SU-DHL-6 (cell line): ENCODE measurements at regions not wholly inside any gene's neighbourhood (a gene's known extent, or its start where the extent isn't known, plus 50 kb on each side); places are given as distances from the start of the nearest gene placed in this dataset.

Experiments
- EZH2phosphoT487 ChIP-seq: fragments of 200-600 bp; sonication (generic), shearing (Covaris generic); conservative IDR thresholded peaks from 2 replicates; pipeline ENCODE4 v1.6.1; 2018; ENCODE audit warnings: mild to moderate bottlenecking, antibody characterized with exemption, low read length, moderate library complexity, mixed read lengths
- TF ChIP-seq, protein P1 (sequence below): fragments of 200-600 bp; sonication (generic); IDR thresholded peaks from one replicate; pipeline ENCODE4 v1.5.1; 2017; ENCODE audit warnings: antibody characterized with exemption, mild to moderate bottlenecking, low read length, moderate library complexity; ENCODE audit not compliant: insufficient read depth, poor library complexity, severe bottlenecking

DNA sequence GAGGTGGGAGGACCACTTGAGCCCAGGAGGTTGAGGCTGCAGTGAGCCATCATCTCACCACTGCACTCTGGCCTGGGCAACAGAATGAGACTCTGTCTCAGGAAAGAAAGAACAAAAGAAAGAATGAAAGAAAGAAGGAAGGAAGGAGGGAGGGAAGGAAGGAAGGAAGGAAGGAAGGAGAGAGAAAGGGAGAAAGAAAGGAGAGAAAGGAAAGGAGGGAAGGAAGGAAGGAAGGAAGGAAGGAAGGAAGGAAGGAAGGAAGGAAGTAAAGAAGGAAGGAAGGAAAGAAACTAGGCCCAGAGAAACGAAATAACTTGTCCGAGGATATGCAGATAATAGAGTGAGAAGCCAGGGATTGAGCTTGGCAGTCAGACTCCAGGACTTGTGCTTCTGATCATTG, 102.1 kb downstream of the SKIDA1 start:
- TF ChIP-seq, protein P1, sequence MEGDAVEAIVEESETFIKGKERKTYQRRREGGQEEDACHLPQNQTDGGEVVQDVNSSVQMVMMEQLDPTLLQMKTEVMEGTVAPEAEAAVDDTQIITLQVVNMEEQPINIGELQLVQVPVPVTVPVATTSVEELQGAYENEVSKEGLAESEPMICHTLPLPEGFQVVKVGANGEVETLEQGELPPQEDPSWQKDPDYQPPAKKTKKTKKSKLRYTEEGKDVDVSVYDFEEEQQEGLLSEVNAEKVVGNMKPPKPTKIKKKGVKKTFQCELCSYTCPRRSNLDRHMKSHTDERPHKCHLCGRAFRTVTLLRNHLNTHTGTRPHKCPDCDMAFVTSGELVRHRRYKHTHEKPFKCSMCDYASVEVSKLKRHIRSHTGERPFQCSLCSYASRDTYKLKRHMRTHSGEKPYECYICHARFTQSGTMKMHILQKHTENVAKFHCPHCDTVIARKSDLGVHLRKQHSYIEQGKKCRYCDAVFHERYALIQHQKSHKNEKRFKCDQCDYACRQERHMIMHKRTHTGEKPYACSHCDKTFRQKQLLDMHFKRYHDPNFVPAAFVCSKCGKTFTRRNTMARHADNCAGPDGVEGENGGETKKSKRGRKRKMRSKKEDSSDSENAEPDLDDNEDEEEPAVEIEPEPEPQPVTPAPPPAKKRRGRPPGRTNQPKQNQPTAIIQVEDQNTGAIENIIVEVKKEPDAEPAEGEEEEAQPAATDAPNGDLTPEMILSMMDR = no peak
- TF ChIP-seq EZH2phosphoT487 = no peak
